A549 (cell line): ENCODE measurements at regions not wholly inside any gene's neighbourhood (a gene's known extent, or its start where the extent isn't known, plus 50 kb on each side); places are given as distances from the start of the nearest gene placed in this dataset.

ENCODE experiments used
- ATAC-seq, 2 experiments: fragments of 200-7000 bp in 1 of 2; fragments of >200 bp in 1 of 2; cut with Nextera tagmentation in 1 of 2; cut with Tn5 transposase in 1 of 2; 3 replicates each; pipeline versions ENCODE4 v1.8.0 to v1.9.1; 2018 to 2020; ENCODE audit warnings: mild to moderate bottlenecking in 1 of 2, moderate library complexity in 1 of 2
- CTCF ChIA-PET: fragments of 300-600 bp; sonication (Branson Sonifier 250); formaldehyde crosslinking; extraction: SDS; loops from one replicate; lab custom pipeline; 2021; ENCODE audit warnings: antibody characterized with exemption, inconsistent platforms; lab: Yijun Ruan, JAX
- POLR2A ChIA-PET: fragments of 350-600 bp; formaldehyde crosslinking; extraction: SDS; loops from one replicate; lab custom pipeline; 2021; ENCODE audit warnings: antibody characterized with exemption, inconsistent platforms; lab: Yijun Ruan, JAX
- DNase-seq, 2 experiments: peaks; one replicate each; pipeline versions ENCODE4 v3.0.0 to v3.0.0-alpha.2; 2011 to 2016; ENCODE audit warnings: low read depth in 1 of 2, low spot score in 1 of 2
- FAIRE-seq: peaks from 2 replicates; lab custom pipeline; 2011; peaks lifted over from hg19 to GRCh38; lab: Jason Lieb, UNC
- H3K27ac ChIP-seq, 2 experiments: fragments of >200 bp; sonication (Bioruptor Twin); formaldehyde crosslinking; 3 replicates each; pipeline ENCODE4 v1.5.1; 2016 to 2017
- H3K4me1 ChIP-seq: fragments of >200 bp; sonication (Bioruptor Twin); formaldehyde crosslinking; 3 replicates; pipeline ENCODE4 v1.6.1; 2016
- H3K4me2 ChIP-seq: fragments of >200 bp; sonication (Bioruptor Twin); formaldehyde crosslinking; 3 replicates; pipeline ENCODE4 v1.6.1; 2016
- H3K4me3 ChIP-seq: fragments of >200 bp; sonication (Bioruptor Twin); formaldehyde crosslinking; 3 replicates; pipeline ENCODE4 v1.5.1; 2016
- H3K9me3 ChIP-seq: fragments of >200 bp; sonication (Bioruptor Twin); formaldehyde crosslinking; 3 replicates; pipeline ENCODE4 v1.6.1; 2016
- CBX2 ChIP-seq: fragments of 200-600 bp; sonication (generic); IDR thresholded peaks from 2 replicates; pipeline ENCODE4 v1.6.1; 2016; ENCODE audit warnings: low read depth, mild to moderate bottlenecking, borderline replicate concordance
- CBX8 ChIP-seq: fragments of 200-600 bp; sonication (generic); IDR thresholded peaks from 2 replicates; pipeline ENCODE4 v1.6.1; 2016
- CEBPB ChIP-seq, 2 experiments: fragments of >200 bp in 1 of 2; sonication (Bioruptor Twin) in 1 of 2; formaldehyde crosslinking in 1 of 2; IDR thresholded peaks; 2 replicates each; pipeline ENCODE4 v1.6.1; 2012 to 2016
- EHMT2 ChIP-seq: fragments of 200-600 bp; sonication (generic); IDR thresholded peaks from 2 replicates; pipeline ENCODE4 v1.6.1; 2016; ENCODE audit warnings: antibody characterized with exemption, low read depth, mild to moderate bottlenecking, moderate library complexity
- EP300 ChIP-seq, 2 experiments: fragments of >200 bp; sonication (Bioruptor Twin); formaldehyde crosslinking; IDR thresholded peaks; 2 replicates in 1 of 2; 3 replicates in 1 of 2; pipeline ENCODE4 v1.6.1; 2016 to 2017
- FOSB ChIP-seq: fragments of 250-450 bp; sonication (Bioruptor Pico); IDR thresholded peaks from 2 replicates; pipeline ENCODE4 v1.5.0; 2020; ENCODE audit warnings: mild to moderate bottlenecking, moderate library complexity
- GATA3 ChIP-seq: IDR thresholded peaks from 2 replicates; pipeline ENCODE4 v1.6.1; 2012; ENCODE audit warnings: borderline replicate concordance
- HEYL ChIP-seq: fragments of 250-450 bp; sonication (Bioruptor Pico); IDR thresholded peaks from 2 replicates; pipeline ENCODE4 v1.8.0; 2021; ENCODE audit warnings: mild to moderate bottlenecking, moderate library complexity
- HOXA7 ChIP-seq: fragments of 250-450 bp; sonication (Bioruptor Pico); IDR thresholded peaks from 2 replicates; pipeline ENCODE4 v1.5.0; 2020; ENCODE audit warnings: mild to moderate bottlenecking, moderate library complexity
- HOXB13 ChIP-seq: fragments of 250-450 bp; sonication (Bioruptor Pico); IDR thresholded peaks from 2 replicates; pipeline ENCODE4 v1.5.0; 2020; ENCODE audit warnings: low read depth, mild to moderate bottlenecking, moderate library complexity
- HOXB5 ChIP-seq: fragments of 250-450 bp; sonication (Bioruptor Pico); IDR thresholded peaks from 2 replicates; pipeline ENCODE4 v1.5.0; 2020; ENCODE audit warnings: mild to moderate bottlenecking, moderate library complexity
- JUNB ChIP-seq: fragments of >200 bp; sonication (Bioruptor Twin); formaldehyde crosslinking; IDR thresholded peaks from 2 replicates; pipeline ENCODE4 v1.6.1; 2016
- MYC ChIP-seq: IDR thresholded peaks from 2 replicates; pipeline ENCODE4 v1.6.1; 2012; ENCODE audit warnings: mild to moderate bottlenecking, inconsistent platforms, low read length, improper control_type of control experiment, borderline replicate concordance
- NFE2L2 ChIP-seq: fragments of 150-350 bp; conservative IDR thresholded peaks from 2 replicates; pipeline ENCODE4 v1.6.1; 2014; ENCODE audit warnings: low read length
- NPAS2 ChIP-seq: fragments of 250-450 bp; sonication (Bioruptor Pico); IDR thresholded peaks from 2 replicates; pipeline ENCODE4 v1.8.0; 2022; ENCODE audit warnings: mild to moderate bottlenecking, moderate library complexity, borderline replicate concordance
- POLR2A ChIP-seq: IDR thresholded peaks from 2 replicates; pipeline ENCODE4 v1.6.1; 2012; ENCODE audit warnings: mild to moderate bottlenecking, low read length
- POLR2AphosphoS2 ChIP-seq: conservative IDR thresholded peaks from 2 replicates; pipeline ENCODE4 v1.6.1; 2012; ENCODE audit warnings: low read length, improper control_type of control experiment, inconsistent platforms
- RAD21 ChIP-seq, 2 experiments: fragments of >200 bp in 1 of 2; sonication (Bioruptor Twin) in 1 of 2; formaldehyde crosslinking in 1 of 2; IDR thresholded peaks in 1 of 2; conservative IDR thresholded peaks in 1 of 2; 2 replicates in 1 of 2; 3 replicates in 1 of 2; pipeline ENCODE4 v1.6.1; 2012 to 2018; ENCODE audit warnings: inconsistent platforms in 1 of 2
- TFCP2L1 ChIP-seq: fragments of 250-450 bp; sonication (Bioruptor Pico); IDR thresholded peaks from 2 replicates; pipeline ENCODE4 v1.5.0; 2021; ENCODE audit warnings: mild to moderate bottlenecking
- ZNF302 ChIP-seq: fragments of 250-450 bp; sonication (Bioruptor Pico); IDR thresholded peaks from 2 replicates; pipeline ENCODE4 v1.9.0; 2021; ENCODE audit warnings: inconsistent platforms, mild to moderate bottlenecking, moderate library complexity
- WGBS: methylation state at CpG from one replicate; pipeline ENCODE4 v1.1.6; 2017; ENCODE audit errors: missing lambda C conversion rate; 5-methylcytosine and 5-hydroxymethylcytosine counted together
- TF ChIP-seq, protein P1 (sequence below): fragments of >200 bp; sonication (Bioruptor Twin); formaldehyde crosslinking; IDR thresholded peaks from 3 replicates; pipeline ENCODE4 v1.5.1; 2016
- TF ChIP-seq, protein P2 (sequence below): IDR thresholded peaks from 2 replicates; pipeline ENCODE4 v1.6.1; 2012
- TF ChIP-seq, protein P3 (sequence below): fragments of 250-450 bp; sonication (Bioruptor Pico); IDR thresholded peaks from 2 replicates; pipeline ENCODE4 v1.5.0; 2021; ENCODE audit warnings: mild to moderate bottlenecking, moderate library complexity, borderline replicate concordance
- TF ChIP-seq, protein P4 (sequence below): fragments of 250-450 bp; sonication (Bioruptor Pico); IDR thresholded peaks from 2 replicates; pipeline ENCODE4 v1.5.0; 2020; ENCODE audit warnings: low read depth, mild to moderate bottlenecking, moderate library complexity

DNA sequence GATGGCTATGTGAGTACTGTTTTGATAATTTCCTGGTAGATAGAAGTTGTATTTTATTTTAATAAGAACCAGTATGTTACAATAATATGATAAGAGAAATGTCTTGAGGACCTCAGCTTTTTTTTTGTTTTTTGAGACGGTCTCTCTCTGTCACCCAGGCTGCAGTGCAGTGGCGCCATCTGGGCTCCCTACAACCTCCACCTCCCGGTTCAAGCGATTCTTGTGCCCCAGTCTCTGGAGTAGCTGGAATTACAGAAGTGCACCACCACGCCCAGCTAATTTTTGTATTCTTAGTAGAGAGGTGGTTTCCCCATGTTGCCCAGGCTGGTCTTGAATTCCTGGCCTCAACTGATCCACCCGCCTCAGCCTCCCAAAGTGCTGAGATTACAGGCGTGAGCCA lies 968.1 kb upstream of the ADGRL4 start:
- H3K9me3 ChIP-seq = no peaks in the 10 kb centered on the region
- no peak for ATAC-seq
- H3K4me1 ChIP-seq = no peaks in the 10 kb centered on the region
- H3K4me3 ChIP-seq = no peak overlapping the region
- H3K4me2 ChIP-seq = no peak overlapping the region
- ChIA-PET POLR2A (no interaction called here), CTCF (no interaction called here)
- no peak overlapping the region for H3K27ac ChIP-seq
- 43% methylated on average over 7 of the region's 7 CpGs for WGBS
- FAIRE-seq = no peak
- DNase-seq = no peak
- TF ChIP-seq, protein P1, sequence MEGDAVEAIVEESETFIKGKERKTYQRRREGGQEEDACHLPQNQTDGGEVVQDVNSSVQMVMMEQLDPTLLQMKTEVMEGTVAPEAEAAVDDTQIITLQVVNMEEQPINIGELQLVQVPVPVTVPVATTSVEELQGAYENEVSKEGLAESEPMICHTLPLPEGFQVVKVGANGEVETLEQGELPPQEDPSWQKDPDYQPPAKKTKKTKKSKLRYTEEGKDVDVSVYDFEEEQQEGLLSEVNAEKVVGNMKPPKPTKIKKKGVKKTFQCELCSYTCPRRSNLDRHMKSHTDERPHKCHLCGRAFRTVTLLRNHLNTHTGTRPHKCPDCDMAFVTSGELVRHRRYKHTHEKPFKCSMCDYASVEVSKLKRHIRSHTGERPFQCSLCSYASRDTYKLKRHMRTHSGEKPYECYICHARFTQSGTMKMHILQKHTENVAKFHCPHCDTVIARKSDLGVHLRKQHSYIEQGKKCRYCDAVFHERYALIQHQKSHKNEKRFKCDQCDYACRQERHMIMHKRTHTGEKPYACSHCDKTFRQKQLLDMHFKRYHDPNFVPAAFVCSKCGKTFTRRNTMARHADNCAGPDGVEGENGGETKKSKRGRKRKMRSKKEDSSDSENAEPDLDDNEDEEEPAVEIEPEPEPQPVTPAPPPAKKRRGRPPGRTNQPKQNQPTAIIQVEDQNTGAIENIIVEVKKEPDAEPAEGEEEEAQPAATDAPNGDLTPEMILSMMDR = no peak
- TF ChIP-seq HOXB13 (CRISPR knock-in tag) = no peak
- TF ChIP-seq, protein P2, sequence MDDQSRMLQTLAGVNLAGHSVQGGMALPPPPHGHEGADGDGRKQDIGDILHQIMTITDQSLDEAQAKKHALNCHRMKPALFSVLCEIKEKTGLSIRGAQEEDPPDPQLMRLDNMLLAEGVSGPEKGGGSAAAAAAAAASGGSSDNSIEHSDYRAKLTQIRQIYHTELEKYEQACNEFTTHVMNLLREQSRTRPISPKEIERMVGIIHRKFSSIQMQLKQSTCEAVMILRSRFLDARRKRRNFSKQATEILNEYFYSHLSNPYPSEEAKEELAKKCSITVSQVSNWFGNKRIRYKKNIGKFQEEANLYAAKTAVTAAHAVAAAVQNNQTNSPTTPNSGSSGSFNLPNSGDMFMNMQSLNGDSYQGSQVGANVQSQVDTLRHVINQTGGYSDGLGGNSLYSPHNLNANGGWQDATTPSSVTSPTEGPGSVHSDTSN = no peak
- TF ChIP-seq MYC = no peak
- TF ChIP-seq HOXB5 (CRISPR knock-in tag) = no peak
- TF ChIP-seq JUNB = no peak
- TF ChIP-seq CBX2 = no peak
- TF ChIP-seq, protein P3, sequence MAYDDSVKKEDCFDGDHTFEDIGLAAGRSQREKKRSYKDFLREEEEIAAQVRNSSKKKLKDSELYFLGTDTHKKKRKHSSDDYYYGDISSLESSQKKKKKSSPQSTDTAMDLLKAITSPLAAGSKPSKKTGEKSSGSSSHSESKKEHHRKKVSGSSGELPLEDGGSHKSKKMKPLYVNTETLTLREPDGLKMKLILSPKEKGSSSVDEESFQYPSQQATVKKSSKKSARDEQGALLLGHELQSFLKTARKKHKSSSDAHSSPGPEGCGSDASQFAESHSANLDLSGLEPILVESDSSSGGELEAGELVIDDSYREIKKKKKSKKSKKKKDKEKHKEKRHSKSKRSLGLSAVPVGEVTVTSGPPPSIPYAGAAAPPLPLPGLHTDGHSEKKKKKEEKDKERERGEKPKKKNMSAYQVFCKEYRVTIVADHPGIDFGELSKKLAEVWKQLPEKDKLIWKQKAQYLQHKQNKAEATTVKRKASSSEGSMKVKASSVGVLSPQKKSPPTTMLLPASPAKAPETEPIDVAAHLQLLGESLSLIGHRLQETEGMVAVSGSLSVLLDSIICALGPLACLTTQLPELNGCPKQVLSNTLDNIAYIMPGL (CRISPR knock-in tag) = no peak
- TF ChIP-seq CEBPB (IDR thresholded peaks at IDR 0.05) = no peak
- no peak for TF ChIP-seq EP300 (IDR thresholded peaks at IDR 0.05)
- no peak for TF ChIP-seq RAD21 (conservative IDR thresholded peaks at IDR 0.05 in 1 of 2, IDR thresholded peaks at IDR 0.05 in 1 of 2)
- no peak for TF ChIP-seq FOSB (CRISPR knock-in tag)
- no peak for TF ChIP-seq TFCP2L1 (CRISPR knock-in tag)
- TF ChIP-seq HOXA7 (CRISPR knock-in tag) = no peak

DNA sequence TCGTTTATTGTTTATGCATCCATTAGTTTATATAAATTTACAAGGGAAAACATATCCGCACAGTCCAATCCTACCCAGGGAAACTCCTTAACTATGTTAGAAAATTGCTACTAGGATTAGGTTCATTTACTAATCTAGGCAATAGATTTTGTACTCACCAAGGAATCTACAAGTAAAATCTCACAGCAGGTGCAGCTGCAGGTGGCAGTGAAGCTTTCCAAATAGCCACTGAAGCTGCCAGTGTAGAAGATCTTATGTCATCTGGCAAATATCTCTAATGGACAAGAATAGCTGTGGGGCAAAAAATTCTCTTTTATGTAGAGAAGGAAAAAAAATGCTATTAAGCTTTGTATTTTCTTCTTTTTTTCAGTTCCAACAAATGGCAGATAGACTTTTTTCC lies 963.4 kb upstream of the ADGRL4 start:
- Histone ChIP-seq H3K4me2 (no peak overlapping the region), H3K4me1 (no peaks in the 10 kb centered on the region), H3K9me3 (no peaks in the 10 kb centered on the region), H3K4me3 (no peak overlapping the region), H3K27ac (no peak overlapping the region)
- 33% methylated on average over 2 of the region's 2 CpGs for WGBS
- no peak for ATAC-seq
- no peak for DNase-seq
- CTCF ChIA-PET = no interaction called here
- no peak for TF ChIP-seq POLR2A
- no peak for TF ChIP-seq EP300 (IDR thresholded peaks at IDR 0.05)
- TF ChIP-seq POLR2AphosphoS2 = no peak
- no peak for TF ChIP-seq RAD21 (conservative IDR thresholded peaks at IDR 0.05 in 1 of 2, IDR thresholded peaks at IDR 0.05 in 1 of 2)
- no peak for TF ChIP-seq EHMT2
- TF ChIP-seq, protein P3 (CRISPR knock-in tag) = no peak
- TF ChIP-seq NPAS2 = no peak
- POLR2A ChIA-PET = no interaction called here
- no peak for FAIRE-seq

DNA sequence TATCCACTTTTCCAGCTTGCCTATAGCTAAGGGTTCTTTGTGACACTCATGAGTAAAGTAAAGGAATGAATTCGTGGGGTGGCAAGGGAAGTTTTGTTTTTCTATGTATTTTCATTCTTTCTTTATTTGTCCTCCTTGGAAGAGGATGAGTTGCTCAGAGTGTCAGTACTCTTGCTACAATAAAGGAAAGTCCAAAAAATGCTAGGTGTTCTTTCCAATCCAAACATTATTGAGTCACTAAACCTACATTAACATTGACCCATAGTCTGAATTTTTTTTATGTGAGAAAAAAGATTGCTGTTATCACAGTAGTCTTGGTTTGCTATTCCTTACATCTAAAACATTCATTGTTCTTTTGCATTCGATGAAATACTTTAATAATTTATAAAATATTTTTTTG lies 959.9 kb upstream of the ADGRL4 start:
- Histone ChIP-seq H3K27ac (no peak overlapping the region), H3K4me3 (no peak overlapping the region), H3K9me3 (no peaks in the 10 kb centered on the region), H3K4me2 (no peak overlapping the region), H3K4me1 (no peaks in the 10 kb centered on the region)
- ChIA-PET POLR2A (no interaction called here), CTCF (no interaction called here)
- FAIRE-seq (no peak), DNase-seq (no peak), ATAC-seq (no peak)
- 2% methylated on average over 2 of the region's 2 CpGs for whole genome bisulfite sequencing
- TF ChIP-seq FOSB (CRISPR knock-in tag) (no peak), ZNF302 (CRISPR knock-in tag) (no peak), NFE2L2 (no peak), HOXB5 (CRISPR knock-in tag) (no peak), CEBPB (IDR thresholded peaks at IDR 0.05) (no peak), CBX8 (no peak), CBX2 (no peak), HEYL (CRISPR knock-in tag) (no peak), NPAS2 (no peak), MYC (no peak), GATA3 (no peak), EHMT2 (no peak)
- TF ChIP-seq, protein P3 (CRISPR knock-in tag) = no peak
- TF ChIP-seq, protein P4, sequence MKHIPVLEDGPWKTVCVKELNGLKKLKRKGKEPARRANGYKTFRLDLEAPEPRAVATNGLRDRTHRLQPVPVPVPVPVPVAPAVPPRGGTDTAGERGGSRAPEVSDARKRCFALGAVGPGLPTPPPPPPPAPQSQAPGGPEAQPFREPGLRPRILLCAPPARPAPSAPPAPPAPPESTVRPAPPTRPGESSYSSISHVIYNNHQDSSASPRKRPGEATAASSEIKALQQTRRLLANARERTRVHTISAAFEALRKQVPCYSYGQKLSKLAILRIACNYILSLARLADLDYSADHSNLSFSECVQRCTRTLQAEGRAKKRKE (CRISPR knock-in tag) = no peak
